OCI-LY1 (cell line): ENCODE measurements at regions not wholly inside any gene's neighbourhood (a gene's known extent, or its start where the extent isn't known, plus 50 kb on each side); places are given as distances from the start of the nearest gene placed in this dataset.

Experiments used
- CTCF ChIP-seq: fragments of 200-600 bp; sonication (generic), shearing (Covaris generic); IDR thresholded peaks from 2 replicates; pipeline ENCODE4 v1.5.1; 2017; ENCODE audit warnings: mild to moderate bottlenecking, antibody characterized with exemption, low read length, moderate library complexity, mixed read lengths
- EZH2 ChIP-seq: fragments of 200-600 bp; sonication (generic), shearing (Covaris generic); IDR thresholded peaks from 2 replicates; pipeline ENCODE4 v1.8.0; 2017; ENCODE audit warnings: borderline replicate concordance, mixed run types, mild to moderate bottlenecking, antibody characterized with exemption, low read length, moderate library complexity, mixed read lengths

- TF ChIP-seq CTCF, result no peak
- no peak for TF ChIP-seq EZH2
These were observed 181.8 kb downstream of the SP3 start for GRCh38 chr2:173783382-173783781.
